ENCODE measurements at regions not wholly inside any gene's neighbourhood (a gene's known extent, or its start where the extent isn't known, plus 50 kb on each side); places are given as distances from the start of the nearest gene placed in this dataset.

- Histone ChIP-seq H3K27ac (ENCODE audit: low read depth, low read length, poor library complexity, severe bottlenecking) (no peak overlapping the region), H3K4me3 (ENCODE audit: low read depth, low read length, poor library complexity, severe bottlenecking) (no peak overlapping the region), H3K27me3 (replicated peaks; ENCODE audit: insufficient read depth, low read depth, low read length, poor library complexity) (peaks cover 32% of the 10 kb centered on the region), H3K36me3 (ENCODE audit: insufficient read depth, low read length, poor library complexity, severe bottlenecking) (no peaks in the 10 kb centered on the region), H3K9me3 (ENCODE audit: low read depth, low read length, poor library complexity, severe bottlenecking) (no peaks in the 10 kb centered on the region), H3K4me1 (ENCODE audit: insufficient read depth, low read length, poor library complexity, severe bottlenecking) (no peaks in the 10 kb centered on the region)
- BruUV-seq (replicated peaks) = no TSS peak
- ChIA-PET POLR2A (ENCODE audit: low non-redundant PET) (interaction anchor here (0.6 kb wide), 2 partner anchors 31 to 246 kb away, joined by 4 read pairs; no protein-coding TSS in a partner anchor), CTCF (no interaction called here)
- intact Hi-C loops (cut with micrococcal nuclease; ENCODE audit: unreplicated experiment) = no loop called here
- no peak for TF ChIP-seq EZH2 (IDR thresholded peaks at IDR 0.05; ENCODE audit: borderline replicate concordance, low read depth, low read length, poor library complexity, severe bottlenecking)
- TF ChIP-seq, protein P1, sequence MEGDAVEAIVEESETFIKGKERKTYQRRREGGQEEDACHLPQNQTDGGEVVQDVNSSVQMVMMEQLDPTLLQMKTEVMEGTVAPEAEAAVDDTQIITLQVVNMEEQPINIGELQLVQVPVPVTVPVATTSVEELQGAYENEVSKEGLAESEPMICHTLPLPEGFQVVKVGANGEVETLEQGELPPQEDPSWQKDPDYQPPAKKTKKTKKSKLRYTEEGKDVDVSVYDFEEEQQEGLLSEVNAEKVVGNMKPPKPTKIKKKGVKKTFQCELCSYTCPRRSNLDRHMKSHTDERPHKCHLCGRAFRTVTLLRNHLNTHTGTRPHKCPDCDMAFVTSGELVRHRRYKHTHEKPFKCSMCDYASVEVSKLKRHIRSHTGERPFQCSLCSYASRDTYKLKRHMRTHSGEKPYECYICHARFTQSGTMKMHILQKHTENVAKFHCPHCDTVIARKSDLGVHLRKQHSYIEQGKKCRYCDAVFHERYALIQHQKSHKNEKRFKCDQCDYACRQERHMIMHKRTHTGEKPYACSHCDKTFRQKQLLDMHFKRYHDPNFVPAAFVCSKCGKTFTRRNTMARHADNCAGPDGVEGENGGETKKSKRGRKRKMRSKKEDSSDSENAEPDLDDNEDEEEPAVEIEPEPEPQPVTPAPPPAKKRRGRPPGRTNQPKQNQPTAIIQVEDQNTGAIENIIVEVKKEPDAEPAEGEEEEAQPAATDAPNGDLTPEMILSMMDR (conservative IDR thresholded peaks at IDR 0.05; ENCODE audit: low read depth, low read length) = no peak
- no peak for DNase-seq (ENCODE audit: low spot score)
These were observed 162.7 kb downstream of the HIPK3 start for GRCh38 chr11:33419924-33420323.

- H3K27ac ChIP-seq (ENCODE audit: low read depth, low read length, poor library complexity, severe bottlenecking) = no peak overlapping the region
- BruUV-seq (replicated peaks) = no TSS peak
- H3K9me3 ChIP-seq (ENCODE audit: low read depth, low read length, poor library complexity, severe bottlenecking) = no peaks in the 10 kb centered on the region
- H3K36me3 ChIP-seq (ENCODE audit: insufficient read depth, low read length, poor library complexity, severe bottlenecking) = no peaks in the 10 kb centered on the region
- POLR2A ChIA-PET (ENCODE audit: low non-redundant PET) = no interaction called here
- intact Hi-C loops (cut with micrococcal nuclease; ENCODE audit: unreplicated experiment) = no loop called here
- no peaks in the 10 kb centered on the region for H3K4me1 ChIP-seq (ENCODE audit: insufficient read depth, low read length, poor library complexity, severe bottlenecking)
- CTCF ChIA-PET = no interaction called here
- H3K27me3 ChIP-seq (replicated peaks; ENCODE audit: insufficient read depth, low read depth, low read length, poor library complexity) = peaks cover 43% of the 10 kb centered on the region
- H3K4me3 ChIP-seq (ENCODE audit: low read depth, low read length, poor library complexity, severe bottlenecking) = no peak overlapping the region
- no peak for TF ChIP-seq EZH2 (IDR thresholded peaks at IDR 0.05; ENCODE audit: borderline replicate concordance, low read depth, low read length, poor library complexity, severe bottlenecking)
- TF ChIP-seq, protein P1 (conservative IDR thresholded peaks at IDR 0.05; ENCODE audit: low read depth, low read length) = no peak
- DNase-seq (ENCODE audit: low spot score) = no peak
These were observed 159.9 kb downstream of the HIPK3 start for GRCh38 chr11:33417121-33417520.

DNA sequence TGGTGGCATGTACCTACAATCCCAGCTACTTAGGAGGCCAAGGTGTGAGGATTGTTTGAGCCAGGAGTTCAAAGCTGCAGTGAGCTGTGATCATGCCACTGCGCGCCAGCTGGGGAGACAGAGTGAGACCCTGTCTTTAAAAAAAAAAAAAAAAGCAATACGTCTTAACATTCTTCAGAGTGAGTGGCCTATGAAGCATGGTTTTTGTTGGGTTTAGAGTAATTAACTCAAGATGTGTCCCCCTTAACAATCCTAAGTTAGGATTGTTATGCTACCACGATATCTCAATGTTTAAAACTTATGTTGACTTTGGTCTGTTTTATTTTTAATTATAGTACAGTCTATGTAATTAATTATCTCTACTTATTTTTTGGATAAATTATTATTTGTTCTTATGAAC, 156.1 kb downstream of the HIPK3 start:
- no peak overlapping the region for H3K4me3 ChIP-seq (ENCODE audit: low read depth, low read length, poor library complexity, severe bottlenecking)
- no peaks in the 10 kb centered on the region for H3K4me1 ChIP-seq (ENCODE audit: insufficient read depth, low read length, poor library complexity, severe bottlenecking)
- H3K36me3 ChIP-seq (ENCODE audit: insufficient read depth, low read length, poor library complexity, severe bottlenecking) = no peaks in the 10 kb centered on the region
- no peaks in the 10 kb centered on the region for H3K9me3 ChIP-seq (ENCODE audit: low read depth, low read length, poor library complexity, severe bottlenecking)
- peaks cover 58% of the 10 kb centered on the region for H3K27me3 ChIP-seq (replicated peaks; ENCODE audit: insufficient read depth, low read depth, low read length, poor library complexity)
- TF ChIP-seq EZH2 (IDR thresholded peaks at IDR 0.05; ENCODE audit: borderline replicate concordance, low read depth, low read length, poor library complexity, severe bottlenecking) = no peak
- TF ChIP-seq, protein P1 (conservative IDR thresholded peaks at IDR 0.05; ENCODE audit: low read depth, low read length) = no peak
- ChIA-PET CTCF (no interaction called here), POLR2A (ENCODE audit: low non-redundant PET) (no interaction called here)
- H3K27ac ChIP-seq (ENCODE audit: low read depth, low read length, poor library complexity, severe bottlenecking) = no peak overlapping the region
- DNase-seq (ENCODE audit: low spot score) = no peak
- BruUV-seq (replicated peaks) = no TSS peak
- intact Hi-C loops (cut with micrococcal nuclease; ENCODE audit: unreplicated experiment) = no loop called here

All from A673 (cell line).